ENCODE measurements at regions not wholly inside any gene's neighbourhood (a gene's known extent, or its start where the extent isn't known, plus 50 kb on each side); places are given as distances from the start of the nearest gene placed in this dataset.

DNA sequence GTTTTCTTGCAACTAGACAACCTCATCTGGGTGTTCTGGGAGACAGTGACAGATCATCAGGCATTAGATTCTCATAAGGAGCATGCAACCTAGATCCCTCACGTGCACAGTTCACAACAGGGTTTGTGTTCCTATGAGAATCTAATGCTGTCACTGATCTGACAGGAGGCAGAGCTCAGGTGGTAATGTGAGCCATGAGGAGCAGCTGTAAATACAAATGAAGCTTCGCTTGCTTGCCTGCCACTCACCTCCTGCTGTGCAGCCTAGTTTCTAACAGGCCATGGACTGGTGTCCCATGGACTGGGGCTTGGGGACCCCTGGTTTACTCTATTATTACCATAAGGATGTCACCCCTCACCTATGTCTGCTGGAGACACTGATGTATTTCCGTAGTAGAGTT lies 166.8 kb downstream of the PSAT1 start:
- TF ChIP-seq EZH2 (IDR thresholded peaks at IDR 0.05; ENCODE audit: borderline replicate concordance, low read depth, low read length, severe bottlenecking) (no peak), POLR2A (IDR thresholded peaks at IDR 0.05; ENCODE audit: low read depth, low read length) (no peak), POLR2AphosphoS5 (IDR thresholded peaks at IDR 0.05; ENCODE audit: insufficient read depth, low read depth, low read length) (no peak), JUN (IDR thresholded peaks at IDR 0.05; ENCODE audit: borderline replicate concordance, insufficient read depth, insufficient read length, low read depth) (no peak)
- TF ChIP-seq, protein P1, sequence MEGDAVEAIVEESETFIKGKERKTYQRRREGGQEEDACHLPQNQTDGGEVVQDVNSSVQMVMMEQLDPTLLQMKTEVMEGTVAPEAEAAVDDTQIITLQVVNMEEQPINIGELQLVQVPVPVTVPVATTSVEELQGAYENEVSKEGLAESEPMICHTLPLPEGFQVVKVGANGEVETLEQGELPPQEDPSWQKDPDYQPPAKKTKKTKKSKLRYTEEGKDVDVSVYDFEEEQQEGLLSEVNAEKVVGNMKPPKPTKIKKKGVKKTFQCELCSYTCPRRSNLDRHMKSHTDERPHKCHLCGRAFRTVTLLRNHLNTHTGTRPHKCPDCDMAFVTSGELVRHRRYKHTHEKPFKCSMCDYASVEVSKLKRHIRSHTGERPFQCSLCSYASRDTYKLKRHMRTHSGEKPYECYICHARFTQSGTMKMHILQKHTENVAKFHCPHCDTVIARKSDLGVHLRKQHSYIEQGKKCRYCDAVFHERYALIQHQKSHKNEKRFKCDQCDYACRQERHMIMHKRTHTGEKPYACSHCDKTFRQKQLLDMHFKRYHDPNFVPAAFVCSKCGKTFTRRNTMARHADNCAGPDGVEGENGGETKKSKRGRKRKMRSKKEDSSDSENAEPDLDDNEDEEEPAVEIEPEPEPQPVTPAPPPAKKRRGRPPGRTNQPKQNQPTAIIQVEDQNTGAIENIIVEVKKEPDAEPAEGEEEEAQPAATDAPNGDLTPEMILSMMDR (IDR thresholded peaks at IDR 0.05; ENCODE audit: extremely low read depth in 1 of 2, insufficient read depth in 1 of 2, low read depth in 1 of 2, low read length in 2 of 2) = no peak
